Ishikawa (cell line): ENCODE measurements at regions not wholly inside any gene's neighbourhood (a gene's known extent, or its start where the extent isn't known, plus 50 kb on each side); places are given as distances from the start of the nearest gene placed in this dataset.

Source experiments
- CEBPB ChIP-seq: IDR thresholded peaks from 2 replicates; pipeline ENCODE4 v1.6.1; 2012
- CREB1 ChIP-seq: IDR thresholded peaks from 2 replicates; pipeline ENCODE4 v1.6.1; 2012; ENCODE audit warnings: low read depth
- EGR1 ChIP-seq: IDR thresholded peaks from 2 replicates; pipeline ENCODE4 v1.6.1; 2012
- EP300 ChIP-seq: IDR thresholded peaks from 2 replicates; pipeline ENCODE4 v1.6.1; 2012; ENCODE audit warnings: borderline replicate concordance
- FOXM1 ChIP-seq: IDR thresholded peaks from 2 replicates; pipeline ENCODE4 v1.6.1; 2012; ENCODE audit warnings: low read depth, borderline replicate concordance
- NFIC ChIP-seq: IDR thresholded peaks from 2 replicates; pipeline ENCODE4 v1.6.1; 2012
- RAD21 ChIP-seq: IDR thresholded peaks from 2 replicates; pipeline ENCODE4 v1.6.1; 2012; ENCODE audit warnings: low read depth
- TAF1 ChIP-seq: IDR thresholded peaks from 2 replicates; pipeline ENCODE4 v1.6.1; 2012; ENCODE audit warnings: low read depth, mild to moderate bottlenecking
- TCF12 ChIP-seq: IDR thresholded peaks from 2 replicates; pipeline ENCODE4 v1.6.1; 2012; ENCODE audit warnings: low read depth
- TEAD4 ChIP-seq: IDR thresholded peaks from 2 replicates; pipeline ENCODE4 v1.6.1; 2012
- YY1 ChIP-seq: IDR thresholded peaks from 2 replicates; pipeline ENCODE4 v1.6.1; 2012; ENCODE audit warnings: low read depth
- ZBTB7A ChIP-seq: IDR thresholded peaks from 2 replicates; pipeline ENCODE4 v1.6.1; 2012; ENCODE audit warnings: low read depth
- TF ChIP-seq, protein P1 (sequence below): IDR thresholded peaks from 2 replicates; pipeline ENCODE4 v1.6.1; 2012
- TF ChIP-seq, protein P2 (sequence below): IDR thresholded peaks from 2 replicates; pipeline ENCODE4 v1.6.1; 2012
- TF ChIP-seq, protein P3 (sequence below): IDR thresholded peaks from 2 replicates; pipeline ENCODE4 v1.6.1; 2012; ENCODE audit warnings: low read depth, mild to moderate bottlenecking

DNA sequence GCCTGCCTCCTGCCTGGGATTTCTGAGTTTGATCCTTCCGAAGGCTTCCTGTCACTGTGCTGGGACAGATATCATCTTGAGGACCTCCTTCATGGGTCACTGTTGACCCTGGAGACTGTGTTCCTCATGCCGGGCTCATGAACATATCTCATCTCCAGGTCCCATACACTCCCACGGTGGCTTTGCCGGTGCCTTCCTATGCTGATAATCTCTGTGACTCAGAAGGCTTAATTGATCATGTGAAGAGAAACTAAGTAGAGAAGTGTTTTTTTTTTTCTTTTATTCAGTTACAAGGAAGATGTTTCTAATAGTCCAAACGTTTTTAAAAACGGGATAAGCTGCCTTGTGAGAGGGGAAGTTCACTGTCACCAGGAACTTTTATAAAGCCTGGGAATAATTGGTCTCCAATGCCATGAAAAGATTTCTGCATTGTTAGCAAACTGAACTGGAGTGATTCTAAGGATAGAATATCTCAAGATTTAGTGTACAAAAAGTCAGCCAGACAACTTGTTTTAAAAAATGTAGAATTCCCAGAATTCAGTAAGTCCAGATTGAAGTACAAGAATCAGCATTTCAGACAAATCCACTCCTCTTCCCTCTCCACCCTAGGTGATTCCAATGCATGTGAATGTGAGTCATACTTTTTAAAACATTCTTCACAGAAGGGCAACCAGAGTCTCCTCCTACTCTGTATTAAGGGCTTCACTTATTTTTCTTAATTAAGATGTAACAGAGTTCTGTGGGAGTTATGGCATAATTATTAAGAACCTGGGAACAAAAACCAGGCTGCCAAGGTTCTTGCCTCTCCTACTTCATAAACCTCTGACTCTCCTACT is 139.8 kb upstream of the LGR5 start:
- no peak for TF ChIP-seq CEBPB
- TF ChIP-seq EP300, result no peak
- TF ChIP-seq TCF12, result no peak
- TF ChIP-seq TEAD4, result no peak
- no peak for TF ChIP-seq CREB1
- TF ChIP-seq, protein P1, sequence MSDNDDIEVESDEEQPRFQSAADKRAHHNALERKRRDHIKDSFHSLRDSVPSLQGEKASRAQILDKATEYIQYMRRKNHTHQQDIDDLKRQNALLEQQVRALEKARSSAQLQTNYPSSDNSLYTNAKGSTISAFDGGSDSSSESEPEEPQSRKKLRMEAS, result no peak
- TF ChIP-seq EGR1, result no peak
- TF ChIP-seq TAF1, result no peak
- no peak for TF ChIP-seq YY1
- TF ChIP-seq NFIC, result no peak
- TF ChIP-seq, protein P2, sequence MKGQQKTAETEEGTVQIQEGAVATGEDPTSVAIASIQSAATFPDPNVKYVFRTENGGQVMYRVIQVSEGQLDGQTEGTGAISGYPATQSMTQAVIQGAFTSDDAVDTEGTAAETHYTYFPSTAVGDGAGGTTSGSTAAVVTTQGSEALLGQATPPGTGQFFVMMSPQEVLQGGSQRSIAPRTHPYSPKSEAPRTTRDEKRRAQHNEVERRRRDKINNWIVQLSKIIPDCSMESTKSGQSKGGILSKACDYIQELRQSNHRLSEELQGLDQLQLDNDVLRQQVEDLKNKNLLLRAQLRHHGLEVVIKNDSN, result no peak
- TF ChIP-seq FOXM1, result no peak
- TF ChIP-seq ZBTB7A, result no peak
- TF ChIP-seq RAD21, result no peak
- TF ChIP-seq, protein P3, sequence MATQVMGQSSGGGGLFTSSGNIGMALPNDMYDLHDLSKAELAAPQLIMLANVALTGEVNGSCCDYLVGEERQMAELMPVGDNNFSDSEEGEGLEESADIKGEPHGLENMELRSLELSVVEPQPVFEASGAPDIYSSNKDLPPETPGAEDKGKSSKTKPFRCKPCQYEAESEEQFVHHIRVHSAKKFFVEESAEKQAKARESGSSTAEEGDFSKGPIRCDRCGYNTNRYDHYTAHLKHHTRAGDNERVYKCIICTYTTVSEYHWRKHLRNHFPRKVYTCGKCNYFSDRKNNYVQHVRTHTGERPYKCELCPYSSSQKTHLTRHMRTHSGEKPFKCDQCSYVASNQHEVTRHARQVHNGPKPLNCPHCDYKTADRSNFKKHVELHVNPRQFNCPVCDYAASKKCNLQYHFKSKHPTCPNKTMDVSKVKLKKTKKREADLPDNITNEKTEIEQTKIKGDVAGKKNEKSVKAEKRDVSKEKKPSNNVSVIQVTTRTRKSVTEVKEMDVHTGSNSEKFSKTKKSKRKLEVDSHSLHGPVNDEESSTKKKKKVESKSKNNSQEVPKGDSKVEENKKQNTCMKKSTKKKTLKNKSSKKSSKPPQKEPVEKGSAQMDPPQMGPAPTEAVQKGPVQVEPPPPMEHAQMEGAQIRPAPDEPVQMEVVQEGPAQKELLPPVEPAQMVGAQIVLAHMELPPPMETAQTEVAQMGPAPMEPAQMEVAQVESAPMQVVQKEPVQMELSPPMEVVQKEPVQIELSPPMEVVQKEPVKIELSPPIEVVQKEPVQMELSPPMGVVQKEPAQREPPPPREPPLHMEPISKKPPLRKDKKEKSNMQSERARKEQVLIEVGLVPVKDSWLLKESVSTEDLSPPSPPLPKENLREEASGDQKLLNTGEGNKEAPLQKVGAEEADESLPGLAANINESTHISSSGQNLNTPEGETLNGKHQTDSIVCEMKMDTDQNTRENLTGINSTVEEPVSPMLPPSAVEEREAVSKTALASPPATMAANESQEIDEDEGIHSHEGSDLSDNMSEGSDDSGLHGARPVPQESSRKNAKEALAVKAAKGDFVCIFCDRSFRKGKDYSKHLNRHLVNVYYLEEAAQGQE, result no peak

DNA sequence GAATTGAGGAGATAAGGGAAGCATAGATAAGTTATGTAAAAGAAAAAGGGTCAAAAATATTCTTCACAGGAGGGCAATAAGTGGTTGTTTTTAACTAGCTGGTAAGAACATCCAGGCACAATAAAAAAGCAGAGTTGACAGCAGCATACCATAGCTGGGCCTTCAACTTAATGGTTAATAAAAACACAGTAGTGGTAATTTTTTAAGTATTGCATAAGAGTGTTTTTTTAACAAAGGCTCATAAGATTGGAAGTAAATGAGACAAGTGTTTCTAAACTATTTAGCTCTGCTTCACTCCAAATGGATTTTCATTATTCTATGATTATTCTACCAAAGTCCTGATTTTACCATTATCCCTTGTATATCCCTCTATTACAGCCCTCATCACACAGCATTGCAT is 140.1 kb upstream of the TSPAN8 start:
- TF ChIP-seq FOXM1 (no peak), TCF12 (no peak), TAF1 (no peak), CREB1 (no peak), CEBPB (no peak), YY1 (no peak), ZBTB7A (no peak), EGR1 (no peak), TEAD4 (no peak), EP300 (no peak)
- TF ChIP-seq, protein P3, result no peak
- TF ChIP-seq, protein P1, result no peak

DNA sequence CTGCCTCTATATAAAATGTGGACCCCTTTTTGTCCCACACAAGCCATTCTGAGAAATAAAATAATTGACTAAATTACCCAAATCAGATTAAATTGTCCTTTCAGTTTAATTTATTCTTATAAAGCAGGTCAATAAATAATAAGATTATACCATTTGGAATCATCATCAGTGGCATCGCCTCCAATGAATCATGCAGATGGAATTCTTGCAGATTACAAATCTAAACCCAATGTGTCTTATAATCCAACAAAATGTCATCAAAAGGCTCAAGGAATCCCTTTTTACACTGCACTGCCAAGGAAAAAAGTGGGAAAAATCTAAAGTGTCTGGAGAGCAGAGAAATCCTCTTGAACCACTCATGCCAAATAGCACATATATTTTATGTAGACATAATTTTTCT is 138.2 kb upstream of the TSPAN8 start:
- TF ChIP-seq, protein P3, result no peak
- TF ChIP-seq YY1 (no peak), CEBPB (no peak), ZBTB7A (no peak), CREB1 (no peak), TEAD4 (no peak), EP300 (no peak), TAF1 (no peak), RAD21 (no peak), TCF12 (no peak), FOXM1 (no peak), NFIC (no peak), EGR1 (no peak)
- TF ChIP-seq, protein P1, result no peak
- TF ChIP-seq, protein P2, result no peak

DNA sequence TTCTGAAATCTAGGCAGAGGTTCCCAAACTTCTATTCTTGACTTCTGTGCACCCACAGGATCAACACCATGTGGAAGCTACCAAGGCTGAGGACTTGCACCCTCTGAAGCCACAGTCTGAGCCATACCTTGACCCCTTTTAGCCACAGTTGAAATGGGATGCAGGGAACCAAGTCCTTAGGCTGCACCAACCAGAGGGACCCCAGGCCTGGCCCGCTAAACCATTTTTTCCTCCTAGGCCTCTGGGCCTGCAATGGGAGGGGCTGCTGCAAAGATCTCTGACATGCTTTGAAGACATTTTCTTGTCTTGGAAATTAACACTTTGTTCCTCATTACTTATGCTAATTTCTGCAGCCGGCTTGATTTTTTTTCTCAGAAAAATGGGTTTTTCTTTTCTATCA is 133.9 kb upstream of the TSPAN8 start:
- TF ChIP-seq TEAD4, result no peak
- TF ChIP-seq, protein P3, result no peak
- TF ChIP-seq NFIC, result no peak
- TF ChIP-seq, protein P2, result no peak
- TF ChIP-seq, protein P1, result no peak
- TF ChIP-seq TCF12, result no peak
- TF ChIP-seq CREB1, result no peak
- TF ChIP-seq EP300, result no peak
- no peak for TF ChIP-seq RAD21
- no peak for TF ChIP-seq YY1
- no peak for TF ChIP-seq EGR1
